Endothelial cell of umbilical vein (primary cell): ENCODE measurements at regions not wholly inside any gene's neighbourhood (a gene's known extent, or its start where the extent isn't known, plus 50 kb on each side); places are given as distances from the start of the nearest gene placed in this dataset.

Source experiments
- BruUV-seq: library from RNA; stranded (reverse); fragments of 400-500 nt; replicated peaks from 2 replicates; lab custom pipeline; 2021; lab: Mats Ljungman, UMichigan
- CTCF ChIA-PET: fragments of 300-600, 350-600 bp; sonication (Branson Sonifier 250); formaldehyde crosslinking; loops from one replicate; lab custom pipeline; 2021; ENCODE audit warnings: antibody characterized with exemption, inconsistent platforms; lab: Charles Lee
- POLR2A ChIA-PET: fragments of 300-600, 350-600 bp; sonication (Branson Sonifier 250); formaldehyde crosslinking; loops from one replicate; lab custom pipeline; 2021; ENCODE audit warnings: antibody characterized with exemption, inconsistent platforms; lab: Charles Lee
- DNase-seq: peaks from one replicate; pipeline ENCODE4 v3.0.0-alpha.2; 2011; ENCODE audit warnings: low read depth, low spot score
- FAIRE-seq: peaks from 2 replicates; lab custom pipeline; 2011; peaks lifted over from hg19 to GRCh38; lab: Jason Lieb, UNC
- H2AFZ ChIP-seq: 2 replicates; pipeline ENCODE4 v1.6.0; 2012; ENCODE audit warnings: low read depth, low read length, control low read depth, inconsistent platforms
- H3K27ac ChIP-seq: 2 replicates; pipeline ENCODE4 v1.5.1; 2011; ENCODE audit warnings: low read depth, mild to moderate bottlenecking, control low read depth, low read length, moderate library complexity; ENCODE audit not compliant: insufficient read depth
- H3K27me3 ChIP-seq, 2 experiments: 2 replicates each; pipeline versions ENCODE4 v1.6.0 to v1.6.1; 2011; ENCODE audit warnings: low read length in 2 of 2, mixed read lengths in 1 of 2; ENCODE audit not compliant: control insufficient read depth in 2 of 2, insufficient read depth in 2 of 2
- H3K36me3 ChIP-seq, 2 experiments: 2 replicates in 1 of 2; 3 replicates in 1 of 2; pipeline ENCODE4 v1.5.1; 2011; ENCODE audit warnings: low read length in 2 of 2, mild to moderate bottlenecking in 1 of 2, moderate library complexity in 1 of 2; ENCODE audit not compliant: control insufficient read depth in 2 of 2, insufficient read depth in 2 of 2; ENCODE audit errors: extremely low read depth in 1 of 2
- H3K4me1 ChIP-seq: 3 replicates; pipeline ENCODE4 v1.5.1; 2011; ENCODE audit warnings: mild to moderate bottlenecking, low read length; ENCODE audit not compliant: control insufficient read depth, insufficient read depth; ENCODE audit errors: extremely low read depth
- H3K4me2 ChIP-seq: 2 replicates; pipeline ENCODE4 v1.6.1; 2011; ENCODE audit warnings: low read length, control low read depth, mixed read lengths; ENCODE audit not compliant: insufficient read depth
- H3K4me3 ChIP-seq, 3 experiments: fragments of 200-600 bp in 1 of 3; sonication (generic), shearing (Covaris generic) in 1 of 3; replicated peaks in 1 of 3; 2 replicates each; pipeline ENCODE4 v1.5.1; 2011 to 2016; ENCODE audit warnings: control low read depth in 3 of 3, low read length in 3 of 3, mild to moderate bottlenecking in 2 of 3, inconsistent platforms in 1 of 3, low read depth in 1 of 3, moderate library complexity in 1 of 3; ENCODE audit not compliant: insufficient read depth in 1 of 3
- H3K79me2 ChIP-seq: 2 replicates; pipeline ENCODE4 v1.6.0; 2012; ENCODE audit warnings: low read length, inconsistent platforms; ENCODE audit not compliant: control insufficient read depth, insufficient read depth
- H3K9ac ChIP-seq: replicated peaks from 2 replicates; pipeline ENCODE3; 2011; ENCODE audit warnings: low read length, control low read depth; ENCODE audit not compliant: insufficient read depth; ENCODE audit errors: extremely low read depth
- H3K9me1 ChIP-seq: replicated peaks from 3 replicates; pipeline ENCODE4 v1.6.0; 2011; ENCODE audit warnings: mild to moderate bottlenecking, low read length; ENCODE audit not compliant: control insufficient read depth, insufficient read depth; ENCODE audit errors: extremely low read depth
- H3K9me3 ChIP-seq: replicated peaks from 2 replicates; pipeline ENCODE4 v1.5.1; 2012; ENCODE audit warnings: low read length, inconsistent platforms; ENCODE audit not compliant: control insufficient read depth, insufficient read depth
- H4K20me1 ChIP-seq: replicated peaks from 2 replicates; pipeline ENCODE3; 2011; ENCODE audit warnings: mild to moderate bottlenecking, low read length; ENCODE audit not compliant: control insufficient read depth, insufficient read depth; ENCODE audit errors: extremely low read depth
- CTCF ChIP-seq, 2 donors: IDR thresholded peaks; 1 replicate in 1 of 2; 2 replicates in 1 of 2; pipeline ENCODE4 v1.5.1; 2011; ENCODE audit warnings: low read length in 2 of 2, mild to moderate bottlenecking in 2 of 2, moderate library complexity in 2 of 2, control low read depth in 1 of 2, inconsistent platforms in 1 of 2, low read depth in 1 of 2; ENCODE audit not compliant: insufficient read depth in 1 of 2; ENCODE audit errors: extremely low read depth in 1 of 2
- EZH2 ChIP-seq: IDR thresholded peaks from 2 replicates; pipeline ENCODE4 v1.6.1; 2012; ENCODE audit warnings: borderline replicate concordance, low read depth, mild to moderate bottlenecking, moderate library complexity, low read length, inconsistent platforms; ENCODE audit not compliant: severe bottlenecking
- FOS ChIP-seq: IDR thresholded peaks from 2 replicates; pipeline ENCODE4 v1.6.1; 2011; ENCODE audit warnings: mild to moderate bottlenecking, low read length, moderate library complexity, borderline replicate concordance; ENCODE audit not compliant: insufficient read depth
- GATA2 ChIP-seq: IDR thresholded peaks from 2 replicates; pipeline ENCODE4 v1.7.0; 2011; ENCODE audit warnings: low read depth, mild to moderate bottlenecking, moderate library complexity, mixed read lengths, low read length; ENCODE audit not compliant: insufficient read length, insufficient read depth
- JUN ChIP-seq: IDR thresholded peaks from 2 replicates; pipeline ENCODE4 v1.6.1; 2011; ENCODE audit warnings: borderline replicate concordance, low read depth; ENCODE audit not compliant: insufficient read length, insufficient read depth
- MAX ChIP-seq: IDR thresholded peaks from 2 replicates; pipeline ENCODE4 v1.6.1; 2011; ENCODE audit not compliant: insufficient read depth, insufficient read length
- MYC ChIP-seq: IDR thresholded peaks from one replicate; pipeline ENCODE4 v1.6.1; 2011; ENCODE audit warnings: mild to moderate bottlenecking, low read depth, low read length
- POLR2A ChIP-seq: IDR thresholded peaks from 2 replicates; pipeline ENCODE4 v1.6.1; 2012; ENCODE audit warnings: low read depth, mild to moderate bottlenecking, control low read depth, low read length
- POLR2AphosphoS5 ChIP-seq: IDR thresholded peaks from 2 replicates; pipeline ENCODE4 v1.6.1; 2012; ENCODE audit warnings: low read depth, mild to moderate bottlenecking, control low read depth, low read length, moderate library complexity; ENCODE audit not compliant: insufficient read depth
- dilution Hi-C: fragments of 300-500 bp; cut with MboI; formaldehyde crosslinking; loops from one replicate; pipeline ENCODE4 v1.15.0; 2019; ENCODE audit warnings: low sequenced_read_pairs; ENCODE audit not compliant: extremely low pct_ligation_motif_present
- intact Hi-C: fragments of 100-400 bp; cut with micrococcal nuclease; formaldehyde crosslinking; loops from one replicate; pipeline ENCODE4 v1.10.0; 2022

- TF ChIP-seq MYC (no peak), POLR2AphosphoS5 (no peak), FOS (no peak), MAX (no peak), JUN (no peak), CTCF (IDR thresholded peaks at IDR 0.05; ENCODE audit: extremely low read depth in 1 of 2, insufficient read depth in 1 of 2, low read depth in 1 of 2, low read length in 2 of 2) (no peak), GATA2 (no peak), EZH2 (no peak), POLR2A (no peak)
- ChIA-PET CTCF (no interaction called here), POLR2A (no interaction called here)
- peaks cover 2% of the 10 kb centered on the region for H3K9me3 ChIP-seq
- no peaks in the 10 kb centered on the region for H3K4me1 ChIP-seq
- no peak overlapping the region for H2AFZ ChIP-seq
- FAIRE-seq (no peak), DNase-seq (no peak)
- H3K79me2 ChIP-seq, result no peaks in the 10 kb centered on the region
- no peak overlapping the region for H3K9ac ChIP-seq
- no peak overlapping the region for H3K4me3 ChIP-seq
- H3K36me3 ChIP-seq, result no peaks in the 10 kb centered on the region
- H3K27ac ChIP-seq, result no peak overlapping the region
- dilution Hi-C loops (no loop called here), intact Hi-C loops (no loop called here)
- no TSS peak for BruUV-seq
- no peaks in the 10 kb centered on the region for H3K9me1 ChIP-seq
- H4K20me1 ChIP-seq, result no peaks in the 10 kb centered on the region
- no peak overlapping the region for H3K4me2 ChIP-seq
- H3K27me3 ChIP-seq, result no peaks in the 10 kb centered on the region
These were observed 182.4 kb upstream of the ADCY2 start for GRCh38 chr5:7213525-7213924.
